Hematopoietic multipotent progenitor cell treated with erythropoietin and hydrocortisone succinate and interleukin-3 and kit ligand, for 15 days (in vitro differentiated cells): ENCODE measurements at regions not wholly inside any gene's neighbourhood (a gene's known extent, or its start where the extent isn't known, plus 50 kb on each side); places are given as distances from the start of the nearest gene placed in this dataset.

Source experiments
- DNase-seq: peaks from one replicate; pipeline ENCODE4 v3.0.0-alpha.2; 2015; ENCODE audit warnings: low spot score

DNA sequence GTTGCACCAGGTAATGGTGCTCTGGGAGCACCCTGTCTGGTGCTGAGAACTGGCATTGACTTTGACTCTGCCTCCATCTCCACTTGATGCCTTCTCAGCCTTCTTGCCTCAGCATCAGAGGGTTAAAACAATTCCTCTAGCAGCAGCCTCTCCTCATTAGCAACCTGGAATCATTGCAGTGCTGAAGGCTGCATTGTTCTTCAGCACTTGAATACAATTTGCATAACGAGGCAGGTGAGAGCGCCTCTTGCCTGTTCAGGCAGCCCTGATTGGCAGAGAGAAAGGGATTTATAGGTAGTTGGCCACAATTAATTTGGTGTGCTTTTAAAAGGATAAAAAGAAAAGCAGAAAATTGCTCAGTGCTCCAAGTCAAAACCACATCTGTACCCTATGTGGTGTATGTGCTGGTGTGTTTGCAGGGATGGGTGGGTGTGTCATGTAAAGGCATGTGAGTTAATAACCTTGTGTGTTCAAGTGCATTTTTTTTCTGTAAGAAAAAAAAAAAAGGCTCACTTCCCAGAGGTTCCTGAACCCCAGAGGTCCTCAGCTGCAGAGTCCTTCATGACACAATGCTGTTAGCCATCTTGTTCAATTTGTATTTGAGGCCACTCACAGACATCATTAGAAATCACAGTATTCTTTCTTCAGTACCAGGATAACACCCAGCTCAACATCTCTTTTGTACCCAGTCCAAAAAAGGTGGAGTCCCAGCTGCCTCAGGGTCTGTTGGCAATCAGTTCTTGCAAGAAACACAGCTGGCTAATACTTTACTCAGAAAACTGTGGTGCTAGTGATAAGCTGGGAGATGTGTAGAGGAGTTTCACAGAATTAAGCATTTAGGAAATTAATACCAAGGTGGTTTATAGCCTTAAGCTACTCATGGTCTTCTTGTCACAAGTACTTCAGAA, 385.6 kb downstream of the GRIN2B start:
- DNase-seq: no peak

DNA sequence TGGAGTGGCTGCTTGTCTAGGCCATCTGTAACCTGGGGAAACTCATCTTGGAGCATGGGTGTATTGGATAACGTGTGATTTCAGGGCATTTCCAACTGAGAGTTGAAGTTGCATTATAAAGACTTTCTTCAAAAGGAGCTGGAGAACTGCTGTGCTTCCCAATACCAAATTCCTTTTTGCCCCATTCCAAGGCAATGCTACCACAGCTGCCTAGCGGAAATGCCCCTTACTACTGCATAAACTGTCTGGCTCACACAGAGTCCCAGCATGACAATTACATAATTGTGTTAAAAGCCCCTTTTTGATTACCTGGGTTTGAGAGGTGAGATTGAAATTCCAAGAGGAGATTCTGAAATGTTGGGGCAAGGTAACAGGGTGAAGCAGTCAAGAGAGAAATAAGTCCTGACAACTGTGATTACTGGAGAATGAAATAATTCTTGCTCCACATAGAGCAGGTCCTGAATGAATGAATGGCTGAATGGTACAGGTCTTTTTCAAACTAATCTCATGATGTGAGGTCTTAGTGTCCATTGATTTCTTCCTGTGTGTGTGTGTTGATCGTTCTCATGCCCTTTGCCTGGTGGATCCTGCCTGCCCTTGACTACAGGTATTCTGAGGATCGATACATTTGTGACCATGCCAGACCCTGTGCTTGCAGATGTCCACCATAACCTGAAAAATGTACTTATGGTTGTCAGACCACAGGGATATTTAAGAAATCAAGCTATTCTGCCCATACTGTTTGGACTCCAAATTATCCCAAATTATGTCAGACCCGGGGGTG, 386.5 kb downstream of the GRIN2B start:
- no peak for DNase-seq

DNA sequence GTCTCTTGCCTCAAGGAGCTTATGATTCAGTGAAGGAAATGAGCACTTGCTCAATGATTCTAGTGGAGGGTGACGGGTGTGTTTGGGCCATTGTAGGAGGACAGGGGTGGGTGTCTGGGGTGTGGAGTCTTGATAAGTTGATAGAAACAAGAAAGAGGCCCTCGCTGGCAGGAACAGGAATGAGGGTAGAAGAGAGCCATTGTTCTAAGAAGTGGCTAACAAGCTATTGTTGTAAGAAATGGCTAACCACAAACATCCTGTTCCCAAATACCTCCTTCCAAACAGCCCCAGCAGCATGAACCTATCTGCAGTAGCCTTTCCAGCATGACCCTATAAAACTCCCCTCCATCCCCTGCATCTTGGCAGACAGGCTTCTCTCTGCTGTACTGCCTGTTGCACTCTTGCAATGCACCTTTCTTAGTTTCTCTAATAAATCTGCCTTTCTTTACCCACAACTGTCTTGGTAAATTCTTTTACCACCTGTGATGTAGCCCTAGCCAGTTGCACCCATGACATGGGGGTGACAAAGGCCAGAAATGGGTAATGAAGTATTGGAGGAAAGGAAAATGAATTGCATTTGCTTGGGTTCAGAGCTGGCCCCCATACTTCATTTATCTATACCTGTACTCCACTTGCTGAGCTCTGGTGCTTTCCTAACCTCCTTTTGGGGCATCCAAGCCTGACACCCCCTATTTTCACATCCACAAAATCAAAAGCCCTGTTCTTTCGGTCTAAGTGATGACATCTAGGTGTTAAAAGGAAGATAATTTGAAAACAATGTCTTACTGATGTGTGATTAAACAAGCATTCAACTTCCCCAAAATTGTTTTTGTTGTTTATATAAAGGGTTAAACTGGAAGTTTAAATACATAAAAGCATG, 389.1 kb downstream of the GRIN2B start:
- DNase-seq: no peak

DNA sequence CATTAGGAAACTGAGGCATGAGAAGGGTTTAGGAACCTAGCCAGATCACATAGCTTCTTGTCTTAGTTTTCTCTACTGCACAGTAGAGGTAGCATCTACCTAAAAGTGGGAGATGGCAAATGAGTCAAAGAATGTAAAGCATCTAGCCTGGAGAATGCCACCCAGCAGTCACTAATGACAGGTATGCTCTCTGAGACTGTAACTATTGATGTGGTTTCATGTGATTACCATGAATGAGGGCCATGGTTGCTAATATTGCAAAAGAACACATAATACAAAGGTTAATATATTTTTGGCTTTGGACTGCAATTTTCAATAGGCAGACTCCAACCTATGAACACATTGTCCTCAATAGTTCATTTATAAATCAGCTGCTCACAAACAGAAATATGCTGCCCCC, 389.9 kb downstream of the GRIN2B start:
- no peak for DNase-seq

DNA sequence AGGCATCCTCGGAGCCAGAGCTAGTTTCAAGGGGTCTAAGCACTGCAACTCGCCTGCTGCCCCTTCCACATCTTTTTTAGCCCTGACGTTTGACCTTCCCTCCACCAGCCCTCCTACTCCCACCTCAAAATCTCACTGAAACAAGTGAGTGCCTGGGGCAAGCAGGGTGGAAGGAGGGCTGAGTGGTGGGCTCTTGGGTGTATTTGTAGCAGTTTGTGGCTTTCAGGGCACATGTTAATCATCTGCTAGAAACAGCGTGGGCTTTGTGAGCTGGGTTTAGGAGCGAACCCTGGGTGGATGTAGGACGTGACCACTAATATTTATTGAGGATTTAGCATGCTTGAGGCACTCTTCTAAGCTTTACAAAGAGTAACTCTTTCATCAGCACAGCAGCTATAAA, 390.3 kb downstream of the GRIN2B start:
- no peak for DNase-seq

DNA sequence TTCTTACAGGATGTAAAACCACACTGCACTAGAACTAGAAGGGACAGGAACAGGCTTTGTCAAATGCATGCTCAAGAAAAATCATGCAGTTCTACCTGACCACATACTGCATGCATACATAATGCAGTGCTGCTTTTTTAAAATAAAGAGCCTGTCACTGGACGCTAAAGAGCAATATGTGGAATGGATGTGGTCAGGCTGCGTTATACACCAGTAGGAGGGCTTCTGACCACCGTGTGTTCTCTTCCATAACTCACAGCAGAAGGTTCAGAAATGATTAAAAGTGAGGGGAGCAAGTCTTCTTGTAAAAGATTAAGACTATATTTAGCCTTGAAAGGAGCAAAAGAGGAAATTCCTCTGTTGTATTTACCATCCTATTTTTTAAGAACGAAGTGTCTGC, 392.0 kb downstream of the EMP1 start:
- no peak for DNase-seq

DNA sequence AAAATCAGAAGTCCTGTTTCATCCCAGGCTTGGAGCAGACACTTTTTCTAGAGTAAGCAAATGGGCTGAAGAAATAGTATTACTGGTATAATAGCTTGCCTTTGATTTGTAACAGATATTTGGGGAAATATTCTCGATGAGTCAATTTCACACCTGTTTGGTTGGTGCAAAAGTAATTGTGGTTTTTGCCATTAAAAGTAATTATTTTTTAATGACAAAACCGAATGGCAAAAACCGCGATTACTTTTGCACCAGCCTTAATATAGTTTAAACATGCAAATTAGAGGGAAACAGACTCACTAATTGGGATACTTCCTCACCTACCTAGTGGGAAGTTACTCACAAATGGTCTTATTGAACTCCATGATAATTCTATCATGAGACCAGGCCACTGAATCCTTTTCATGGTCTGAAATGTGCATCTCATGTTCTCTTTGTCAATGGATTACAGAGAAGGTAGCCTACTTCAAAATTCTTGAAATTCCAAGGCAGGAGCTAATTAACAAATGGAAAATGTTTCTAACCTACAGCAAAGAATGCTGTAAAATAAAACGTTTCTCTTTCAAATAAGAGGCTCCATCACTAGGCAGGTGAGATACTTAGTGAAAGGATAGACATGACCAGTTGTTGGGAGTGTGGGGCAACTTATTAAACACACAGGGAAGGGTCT, 391.3 kb downstream of the EMP1 start:
- DNase-seq: no peak

DNA sequence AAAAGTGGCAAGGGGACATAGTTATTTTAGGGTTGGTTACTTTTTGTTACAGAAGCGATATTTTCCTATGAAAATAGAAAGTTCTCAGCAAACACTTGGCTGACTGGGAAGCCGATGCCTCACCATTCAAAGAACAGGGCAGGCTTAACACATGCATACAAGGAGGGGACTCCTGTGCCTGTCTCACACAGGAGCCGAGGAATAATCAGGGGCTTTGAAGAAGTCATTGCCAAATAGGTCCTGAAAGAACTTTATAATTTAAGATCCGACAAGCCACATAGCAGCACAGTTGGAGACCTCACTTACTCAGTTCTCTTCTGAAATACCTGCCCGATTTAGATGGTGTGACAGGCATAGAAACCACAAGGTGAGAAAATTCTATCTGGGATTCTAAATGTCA, 389.8 kb downstream of the EMP1 start:
- DNase-seq: no peak

DNA sequence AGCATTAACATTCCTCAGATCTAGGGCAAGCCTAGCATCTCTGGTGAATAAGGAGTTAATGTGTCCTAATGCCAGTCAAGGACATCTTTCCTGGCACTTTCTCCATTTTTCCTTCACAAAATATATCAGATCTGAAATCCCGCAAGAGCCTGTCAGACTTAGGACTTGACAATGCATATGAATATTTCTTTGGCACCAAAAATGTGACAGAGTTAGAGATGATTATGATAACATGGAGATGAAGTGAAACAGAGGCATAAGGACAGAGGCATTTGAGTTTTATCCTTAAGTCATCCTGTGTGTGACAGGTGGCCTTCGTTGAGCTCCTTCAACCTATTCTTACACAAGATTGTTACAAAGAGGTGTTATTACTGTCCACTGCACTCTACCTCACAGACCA, 388.0 kb downstream of the EMP1 start:
- DNase-seq: no peak

DNA sequence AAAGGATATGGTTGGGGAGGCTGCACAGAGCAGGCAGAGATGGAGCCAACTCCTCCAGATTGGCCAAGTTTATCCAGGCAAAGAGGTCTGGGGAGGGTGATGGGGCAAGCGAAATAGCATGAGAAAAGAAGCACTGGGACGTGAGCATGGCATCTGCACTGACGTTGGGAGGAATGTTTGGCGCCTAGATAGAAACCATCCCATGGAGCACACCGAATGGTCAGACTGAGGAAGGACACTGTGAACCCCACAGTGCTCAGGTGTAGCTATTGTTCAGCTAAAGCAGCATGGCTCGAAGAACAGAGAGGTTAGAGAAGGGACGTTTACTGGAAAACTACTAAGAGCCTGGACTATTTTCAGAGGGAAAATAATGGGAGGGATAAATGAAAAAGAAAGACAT, 387.1 kb downstream of the EMP1 start:
- no peak for DNase-seq

DNA sequence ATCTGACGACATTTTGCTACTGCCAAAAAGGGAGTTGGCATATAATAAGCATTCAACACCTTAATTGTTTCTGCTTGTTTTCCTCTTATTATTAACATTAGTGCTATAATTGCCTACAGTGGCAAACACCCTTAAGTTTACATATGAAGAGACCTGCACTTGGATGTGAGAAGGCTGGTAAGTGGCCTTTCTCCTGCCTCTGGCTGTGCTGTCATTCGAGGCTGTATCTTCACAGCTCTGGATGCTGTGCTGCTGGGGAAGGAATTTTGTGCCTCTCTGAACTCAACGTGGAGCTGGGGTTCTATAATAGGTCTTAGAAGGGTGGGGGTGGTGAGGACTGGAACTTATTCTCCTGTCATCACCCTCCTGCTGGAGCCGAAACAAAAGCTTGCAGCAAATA, 385.9 kb downstream of the EMP1 start:
- no peak for DNase-seq

DNA sequence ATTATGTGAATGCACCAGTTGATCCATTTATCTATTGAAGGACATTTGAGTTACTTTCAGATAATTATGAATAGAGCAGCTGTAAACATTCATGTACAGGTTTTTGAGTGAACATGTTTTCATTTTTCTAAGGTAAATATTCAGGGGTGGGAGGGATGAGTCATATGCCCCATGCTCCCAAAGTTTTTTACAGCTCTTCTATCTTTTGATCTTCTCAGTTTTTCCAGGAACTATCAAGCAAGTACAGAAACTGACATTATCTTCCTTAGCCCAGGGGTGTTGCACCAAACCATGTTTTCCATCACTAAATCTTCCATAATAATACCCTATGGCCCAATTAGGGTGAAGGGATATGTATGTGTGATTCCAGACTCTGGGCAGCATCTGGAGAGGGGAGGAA, 384.5 kb downstream of the EMP1 start:
- no peak for DNase-seq

DNA sequence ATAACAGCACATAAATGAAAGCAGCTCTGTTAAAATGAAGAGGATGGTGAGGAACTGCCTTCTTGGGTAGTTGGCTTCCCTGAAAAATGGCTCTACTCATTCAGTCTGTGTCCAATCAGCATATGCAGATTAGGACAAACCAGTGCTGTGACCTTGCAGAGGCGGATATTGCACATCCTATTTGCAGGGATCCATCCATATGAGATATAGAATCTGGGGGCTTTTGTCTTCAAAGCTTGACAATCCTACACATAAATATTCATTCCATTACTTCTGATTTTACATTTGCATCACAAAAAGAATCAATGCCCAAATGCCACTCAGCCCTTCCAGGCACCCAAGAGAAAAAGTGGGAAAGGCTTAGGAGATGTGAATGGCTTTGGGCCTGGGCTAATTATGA, 383.7 kb downstream of the EMP1 start:
- no peak for DNase-seq

DNA sequence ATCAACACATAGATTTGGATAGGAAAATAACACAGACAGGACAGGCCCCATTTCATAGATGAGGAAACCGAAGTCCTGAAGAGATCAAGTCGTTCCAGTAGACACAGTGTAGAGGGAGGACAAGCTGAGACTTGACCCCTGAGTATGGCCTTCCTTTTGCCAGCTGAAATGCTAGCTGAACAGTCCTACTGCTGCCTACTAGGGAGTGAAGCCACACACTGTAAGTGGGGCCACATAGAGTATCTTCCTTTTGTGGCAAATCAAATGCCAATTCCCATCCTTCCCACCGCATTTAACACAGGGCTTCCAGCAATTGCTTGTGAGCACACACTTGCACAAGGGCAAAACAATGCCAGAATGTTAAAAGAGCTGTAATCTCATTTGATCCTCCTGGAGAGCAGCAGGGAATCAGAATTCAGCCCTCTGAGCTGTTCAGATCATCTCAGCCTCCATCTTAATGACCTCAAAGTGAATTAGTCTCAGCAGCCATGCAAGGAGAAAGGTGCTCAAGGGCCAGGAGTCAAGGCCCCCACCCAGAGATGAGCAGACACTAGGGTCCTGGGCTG, 380.5 kb downstream of the EMP1 start:
- no peak for DNase-seq

DNA sequence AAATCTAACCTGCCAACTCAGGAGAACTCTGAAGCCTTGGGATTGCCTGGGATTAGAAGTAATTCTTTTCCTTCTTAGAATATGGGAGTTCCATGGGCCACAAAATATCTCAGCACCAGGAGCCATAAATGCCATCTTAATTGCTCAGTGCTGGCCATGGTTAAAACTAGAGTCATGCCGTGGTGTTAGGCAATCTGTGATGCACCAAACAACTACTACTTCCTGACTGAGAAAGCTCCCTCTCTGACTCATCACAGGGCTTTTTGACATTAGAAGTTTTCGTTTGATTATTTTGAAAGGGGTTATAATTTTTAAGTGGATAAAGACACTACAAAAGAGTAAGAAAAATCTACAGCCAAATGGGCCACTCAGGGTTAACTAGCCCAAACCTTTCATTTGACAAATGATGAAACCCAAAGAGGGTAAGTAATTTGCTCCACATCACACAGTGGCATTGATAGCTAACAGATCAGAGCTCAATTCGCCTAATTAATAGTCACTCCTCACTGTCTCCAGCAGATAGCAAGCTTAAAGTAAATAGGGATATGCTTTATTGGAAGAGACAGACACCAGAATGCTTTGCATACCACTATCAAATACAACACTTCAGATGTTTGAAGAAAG, 377.3 kb downstream of the EMP1 start:
- no peak for DNase-seq

DNA sequence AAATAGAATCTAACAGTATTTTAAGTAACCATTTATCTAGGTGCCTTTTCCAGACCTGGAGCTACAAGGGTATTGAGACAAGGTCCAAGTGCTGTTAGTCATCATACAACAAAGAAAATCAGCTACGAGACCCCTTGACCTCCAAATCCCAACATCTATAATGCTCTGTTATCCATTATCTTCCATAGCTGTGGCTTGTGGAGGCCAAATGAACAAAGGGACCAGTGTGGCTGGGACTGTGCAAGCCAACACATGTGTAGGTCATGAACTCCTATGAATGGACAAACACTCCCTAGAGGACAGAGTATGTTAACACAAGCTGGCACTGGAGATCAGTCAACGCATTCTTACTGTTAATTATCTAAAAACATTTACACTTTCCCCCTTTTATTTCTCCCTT, 374.5 kb downstream of the EMP1 start:
- no peak for DNase-seq

DNA sequence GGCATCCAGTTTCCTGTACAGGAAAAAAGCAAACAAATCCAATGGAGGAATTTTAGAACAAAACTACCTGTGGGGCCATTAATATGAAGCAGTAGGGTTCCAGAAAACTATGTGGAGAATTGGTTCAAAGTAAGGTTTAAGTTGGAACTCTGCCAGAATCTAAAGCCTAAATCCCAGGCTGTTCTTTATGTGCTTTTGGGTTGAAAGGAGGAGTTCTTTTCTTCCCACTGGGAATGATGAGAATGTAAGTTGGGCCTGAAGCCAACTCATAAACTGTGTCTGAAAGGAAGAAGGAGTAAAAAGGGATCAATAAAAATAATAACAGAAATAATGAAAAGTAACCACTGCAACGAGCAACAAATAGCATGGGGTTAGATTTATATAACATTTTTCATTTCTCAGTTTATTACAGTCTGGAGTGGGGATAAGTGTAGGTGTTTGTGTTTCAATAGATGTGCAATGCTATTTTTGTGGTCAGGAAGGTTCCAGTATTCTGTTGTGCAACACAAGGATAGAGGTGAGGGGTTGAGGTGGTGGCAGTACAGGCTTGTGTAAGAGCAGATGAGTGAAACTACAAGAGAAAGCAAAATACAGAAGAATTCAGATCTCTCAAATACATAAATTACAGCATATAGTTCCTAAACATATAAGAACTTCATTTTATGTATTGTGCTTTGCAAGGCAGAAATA, 373.6 kb downstream of the EMP1 start:
- no peak for DNase-seq

DNA sequence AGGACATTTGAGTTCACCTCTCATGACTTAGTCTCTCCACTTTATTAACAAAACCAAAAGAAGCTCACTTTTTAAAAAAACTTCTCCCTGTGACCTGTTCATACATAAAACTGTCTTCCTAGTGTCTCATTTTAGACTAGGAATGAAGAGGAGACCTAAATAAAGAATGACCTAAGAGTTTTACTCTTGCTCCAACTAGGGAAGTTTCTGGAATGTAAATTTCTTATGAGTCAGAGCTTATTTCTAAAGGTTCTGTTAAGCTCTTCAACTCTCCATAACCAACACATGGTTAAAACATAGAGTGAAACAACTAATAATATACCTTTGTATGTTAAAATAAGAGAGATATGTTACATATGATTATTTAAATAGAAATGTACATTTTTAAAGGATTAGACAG, 369.8 kb downstream of the EMP1 start:
- DNase-seq: no peak

DNA sequence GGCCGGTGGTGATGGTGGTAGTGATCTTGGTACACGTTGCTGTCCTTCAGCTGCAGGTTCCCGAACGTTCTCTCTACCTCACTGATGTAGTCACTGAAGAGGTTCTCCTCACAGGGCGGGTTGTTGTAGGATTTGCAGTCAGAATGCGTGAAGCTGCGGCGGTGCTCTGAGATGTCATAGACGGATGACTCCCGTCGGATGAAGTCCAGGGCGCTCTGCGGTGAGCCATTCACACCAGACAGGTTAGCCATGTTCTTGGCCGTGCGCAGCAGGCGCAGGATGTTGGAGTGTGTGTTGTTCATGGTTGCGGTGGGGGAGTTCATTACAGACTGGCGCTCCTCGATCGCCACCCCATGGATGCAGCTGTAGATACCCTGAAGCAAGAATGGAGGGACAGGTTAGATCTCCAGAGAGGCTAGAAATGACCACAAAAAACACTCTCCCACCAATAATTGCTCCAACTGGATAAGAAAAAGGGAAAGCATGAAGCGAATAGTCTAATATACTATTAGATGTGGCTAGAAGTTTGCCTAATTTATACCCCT, 367.8 kb downstream of the EMP1 start:
- DNase-seq: no peak

DNA sequence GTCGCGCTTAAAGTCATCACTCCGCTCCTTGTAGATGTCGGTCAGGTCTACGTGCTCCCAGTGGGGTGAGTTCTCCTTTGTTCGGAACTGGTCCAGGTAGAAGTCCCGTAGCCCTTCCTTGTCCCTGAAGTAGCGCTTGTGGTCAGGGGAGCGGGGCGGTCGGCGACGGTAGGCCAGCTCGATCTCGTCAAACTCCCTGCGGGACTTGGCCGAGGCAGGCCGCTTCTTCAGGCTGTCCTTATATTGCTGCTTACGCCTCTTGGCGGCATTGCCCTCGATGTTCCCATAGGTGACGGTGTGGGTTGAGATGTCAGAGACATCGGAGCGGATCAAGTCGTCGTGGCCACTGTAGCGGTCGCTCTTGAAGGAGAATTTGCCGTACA, 367.2 kb downstream of the EMP1 start:
- DNase-seq: no peak
